ENCODE measurements at regions not wholly inside any gene's neighbourhood (a gene's known extent, or its start where the extent isn't known, plus 50 kb on each side); places are given as distances from the start of the nearest gene placed in this dataset.

DNA sequence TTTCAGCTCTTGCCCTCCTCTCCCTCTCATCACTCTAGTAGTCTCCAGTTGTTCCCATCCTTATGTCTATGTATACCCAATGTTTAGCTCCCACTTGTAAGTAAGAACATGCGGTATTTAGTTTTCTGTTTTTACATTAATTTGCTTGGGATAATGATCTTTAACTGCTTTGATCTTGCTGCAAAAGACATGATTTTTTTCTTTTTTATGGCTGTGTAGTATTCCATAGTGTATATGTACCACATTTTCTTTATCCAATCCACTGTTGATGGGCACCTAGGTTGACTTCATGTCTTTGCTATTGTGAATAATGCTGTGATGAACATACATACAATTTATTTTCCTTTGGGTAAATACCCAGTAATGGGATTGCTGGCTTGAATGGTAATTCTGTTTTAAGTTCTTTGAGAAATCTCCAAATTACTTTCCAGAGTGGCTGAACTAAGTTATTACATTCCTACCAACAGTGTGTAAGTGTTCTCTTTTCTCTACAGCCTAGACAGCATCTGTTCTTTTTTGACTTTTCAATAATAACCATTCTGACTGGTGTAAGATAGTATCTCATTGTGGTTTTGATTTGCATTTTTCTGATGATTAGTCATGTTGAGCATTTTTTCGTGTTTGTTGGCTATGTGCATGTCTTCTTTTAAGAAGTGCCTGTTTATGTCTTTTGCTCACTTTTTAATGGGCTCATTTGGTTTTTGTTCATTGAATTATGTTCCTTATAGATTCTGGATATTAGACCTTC is 179.6 kb upstream of the SLC39A10 start:
- no peak for DNase-seq
- Histone ChIP-seq H3K36me3 (no peaks in the 10 kb centered on the region), H3K27me3 (no peaks in the 10 kb centered on the region), H3K9me3 (no peaks in the 10 kb centered on the region), H3K27ac (no peak overlapping the region), H3K4me1 (no peaks in the 10 kb centered on the region), H3K4me3 (no peak overlapping the region)
- intact Hi-C loops (cut with DNase I; ENCODE audit: low total_unique reads) (no loop called here), in situ Hi-C loops (cut with MboI; ENCODE audit: low sequenced_read_pairs in 4 of 4) (no loop called here)
- no peak for ATAC-seq
- TF ChIP-seq, protein P1, sequence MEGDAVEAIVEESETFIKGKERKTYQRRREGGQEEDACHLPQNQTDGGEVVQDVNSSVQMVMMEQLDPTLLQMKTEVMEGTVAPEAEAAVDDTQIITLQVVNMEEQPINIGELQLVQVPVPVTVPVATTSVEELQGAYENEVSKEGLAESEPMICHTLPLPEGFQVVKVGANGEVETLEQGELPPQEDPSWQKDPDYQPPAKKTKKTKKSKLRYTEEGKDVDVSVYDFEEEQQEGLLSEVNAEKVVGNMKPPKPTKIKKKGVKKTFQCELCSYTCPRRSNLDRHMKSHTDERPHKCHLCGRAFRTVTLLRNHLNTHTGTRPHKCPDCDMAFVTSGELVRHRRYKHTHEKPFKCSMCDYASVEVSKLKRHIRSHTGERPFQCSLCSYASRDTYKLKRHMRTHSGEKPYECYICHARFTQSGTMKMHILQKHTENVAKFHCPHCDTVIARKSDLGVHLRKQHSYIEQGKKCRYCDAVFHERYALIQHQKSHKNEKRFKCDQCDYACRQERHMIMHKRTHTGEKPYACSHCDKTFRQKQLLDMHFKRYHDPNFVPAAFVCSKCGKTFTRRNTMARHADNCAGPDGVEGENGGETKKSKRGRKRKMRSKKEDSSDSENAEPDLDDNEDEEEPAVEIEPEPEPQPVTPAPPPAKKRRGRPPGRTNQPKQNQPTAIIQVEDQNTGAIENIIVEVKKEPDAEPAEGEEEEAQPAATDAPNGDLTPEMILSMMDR (IDR thresholded peaks at IDR 0.05 in 4 of 5, conservative IDR thresholded peaks at IDR 0.05 in 1 of 5), result no peak
- no peak for TF ChIP-seq POLR2A (IDR thresholded peaks at IDR 0.05)

DNA sequence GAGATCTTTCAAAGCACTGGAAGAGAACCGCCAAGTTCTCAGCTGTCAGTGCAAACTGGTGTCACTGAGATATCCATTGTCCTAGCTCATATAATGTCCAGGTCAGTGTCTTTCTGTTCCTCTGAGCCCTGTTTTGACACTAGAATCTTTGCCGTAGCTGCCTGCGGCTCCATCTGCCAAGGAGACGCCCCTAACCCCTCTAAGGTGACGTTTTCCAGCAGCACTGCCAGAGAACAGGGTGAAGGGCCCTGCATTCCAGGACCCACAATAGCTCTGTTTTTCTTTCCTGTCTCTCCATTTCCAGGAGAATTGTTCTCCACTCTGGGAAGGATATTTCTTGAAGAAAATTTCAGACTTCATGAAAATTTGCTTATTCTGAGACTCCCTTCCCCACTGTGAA is 181.7 kb upstream of the SLC39A10 start:
- H3K4me3 ChIP-seq, result no peak overlapping the region
- H3K27ac ChIP-seq, result no peak overlapping the region
- no peaks in the 10 kb centered on the region for H3K27me3 ChIP-seq
- H3K4me1 ChIP-seq, result no peaks in the 10 kb centered on the region
- TF ChIP-seq, protein P1 (IDR thresholded peaks at IDR 0.05 in 4 of 5, conservative IDR thresholded peaks at IDR 0.05 in 1 of 5), result no peak
- no peak for TF ChIP-seq POLR2A (IDR thresholded peaks at IDR 0.05)
- DNase-seq (no peak), ATAC-seq (no peak)
- no peaks in the 10 kb centered on the region for H3K9me3 ChIP-seq
- H3K36me3 ChIP-seq, result no peaks in the 10 kb centered on the region
- intact Hi-C loops (cut with DNase I; ENCODE audit: low total_unique reads) (no loop called here), in situ Hi-C loops (cut with MboI; ENCODE audit: low sequenced_read_pairs in 4 of 4) (no loop called here)

DNA sequence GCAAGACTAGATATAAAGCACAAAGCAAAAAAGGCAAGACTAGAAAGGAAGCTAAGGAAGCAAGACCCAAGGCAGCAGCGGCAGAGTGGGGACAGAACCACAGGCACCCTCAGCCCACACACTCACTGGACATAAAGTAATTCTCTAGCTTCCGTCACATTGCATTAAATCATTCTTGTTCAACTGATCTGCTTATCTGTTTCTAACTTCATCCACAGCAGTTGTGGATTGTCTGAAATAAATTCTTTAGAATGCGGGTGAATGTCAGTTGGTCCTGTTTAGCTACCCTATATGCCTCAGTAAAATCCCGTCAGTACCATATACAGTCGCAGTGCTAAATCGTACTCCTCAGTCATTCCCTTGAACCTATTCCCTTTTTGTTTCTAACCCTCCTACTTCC is 183.2 kb upstream of the SLC39A10 start:
- H3K36me3 ChIP-seq, result no peaks in the 10 kb centered on the region
- DNase-seq (no peak), ATAC-seq (no peak)
- TF ChIP-seq, protein P1 (IDR thresholded peaks at IDR 0.05 in 4 of 5, conservative IDR thresholded peaks at IDR 0.05 in 1 of 5), result no peak
- TF ChIP-seq POLR2A (IDR thresholded peaks at IDR 0.05), result no peak
- H3K27ac ChIP-seq, result no peak overlapping the region
- intact Hi-C loops (cut with DNase I; ENCODE audit: low total_unique reads), result no loop called here
- in situ Hi-C loops (cut with MboI; ENCODE audit: low sequenced_read_pairs in 4 of 4), result no loop called here
- H3K4me3 ChIP-seq, result no peak overlapping the region
- H3K4me1 ChIP-seq, result no peaks in the 10 kb centered on the region
- H3K27me3 ChIP-seq, result no peaks in the 10 kb centered on the region
- H3K9me3 ChIP-seq, result no peaks in the 10 kb centered on the region

DNA sequence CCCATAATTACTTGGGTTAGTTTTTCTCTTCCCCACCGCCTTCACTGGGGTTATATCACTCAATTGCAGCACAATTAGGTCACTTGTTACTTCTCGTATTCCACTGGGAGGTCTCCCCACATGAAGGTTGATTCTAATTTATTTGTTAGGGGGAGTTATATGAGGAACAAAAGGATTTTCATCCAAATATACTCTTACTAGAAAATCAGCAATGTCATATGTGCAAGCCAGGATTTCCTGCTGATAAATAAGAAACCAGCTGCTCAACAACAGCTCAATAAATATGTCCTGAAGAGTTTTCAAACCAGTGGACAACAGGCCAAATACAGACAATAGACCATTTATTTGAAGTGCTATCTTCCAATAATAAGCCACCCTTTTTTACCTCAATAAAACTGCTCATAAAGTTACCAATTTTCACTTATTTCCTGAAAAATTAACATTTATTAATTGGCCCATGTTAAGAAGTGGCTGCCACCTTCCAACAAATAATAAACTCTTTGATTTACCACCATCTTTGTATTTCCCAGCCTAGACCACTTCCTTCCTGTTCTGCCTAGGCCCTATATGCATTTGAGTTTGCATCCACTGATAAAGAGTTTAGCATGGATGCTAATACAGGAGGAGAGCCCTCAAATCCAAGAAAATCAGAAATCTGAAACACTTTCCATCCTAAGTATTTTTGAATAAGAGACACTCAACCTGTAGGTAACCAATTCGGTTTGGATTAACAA is 184.4 kb upstream of the SLC39A10 start:
- Histone ChIP-seq H3K27me3 (no peaks in the 10 kb centered on the region), H3K4me1 (no peaks in the 10 kb centered on the region), H3K9me3 (no peaks in the 10 kb centered on the region), H3K4me3 (no peak overlapping the region), H3K27ac (no peak overlapping the region), H3K36me3 (no peaks in the 10 kb centered on the region)
- ATAC-seq (no peak), DNase-seq (no peak)
- in situ Hi-C loops (cut with MboI; ENCODE audit: low sequenced_read_pairs in 4 of 4) (no loop called here), intact Hi-C loops (cut with DNase I; ENCODE audit: low total_unique reads) (no loop called here)
- TF ChIP-seq, protein P1 (IDR thresholded peaks at IDR 0.05 in 4 of 5, conservative IDR thresholded peaks at IDR 0.05 in 1 of 5), result no peak
- TF ChIP-seq POLR2A (IDR thresholded peaks at IDR 0.05), result no peak
